Keratinocyte (primary cell): ENCODE measurements at regions not wholly inside any gene's neighbourhood (a gene's known extent, or its start where the extent isn't known, plus 50 kb on each side); places are given as distances from the start of the nearest gene placed in this dataset.

Source experiments
- CTCF ChIP-seq, 3 experiments: IDR thresholded peaks in 1 of 3; conservative IDR thresholded peaks in 1 of 3; optimal IDR thresholded peaks in 1 of 3; 2 replicates in 2 of 3; 3 replicates in 1 of 3; pipeline versions ENCODE3 to v1.5.1; 2011; ENCODE audit warnings: low read length in 3 of 3, mild to moderate bottlenecking in 3 of 3, moderate library complexity in 2 of 3, control low read depth in 1 of 3, inconsistent platforms in 1 of 3; ENCODE audit not compliant: insufficient read depth in 2 of 3; ENCODE audit errors: extremely low read depth in 1 of 3
- EZH2 ChIP-seq: IDR thresholded peaks from one replicate; pipeline ENCODE4 v1.6.1; 2012; ENCODE audit warnings: inconsistent platforms, mild to moderate bottlenecking, low read length, moderate library complexity

- no peak for TF ChIP-seq CTCF (optimal IDR thresholded peaks at IDR 0.05 in 1 of 3, IDR thresholded peaks at IDR 0.05 in 1 of 3, conservative IDR thresholded peaks at IDR 0.05 in 1 of 3; ENCODE audit: extremely low read depth in 1 of 3, insufficient read depth in 2 of 3, low read length in 3 of 3)
- no peak for TF ChIP-seq EZH2
Measured at GRCh38 chr17:17426184-17426583, 50.6 kb upstream of the MED9 start.
